ENCODE measurements at regions not wholly inside any gene's neighbourhood (a gene's known extent, or its start where the extent isn't known, plus 50 kb on each side); places are given as distances from the start of the nearest gene placed in this dataset.
"Not testable (repeated sequence)": the region's sequence is repeated elsewhere in the genome, so short reads cannot be mapped to it uniquely, and the experiment has no call there.

DNA sequence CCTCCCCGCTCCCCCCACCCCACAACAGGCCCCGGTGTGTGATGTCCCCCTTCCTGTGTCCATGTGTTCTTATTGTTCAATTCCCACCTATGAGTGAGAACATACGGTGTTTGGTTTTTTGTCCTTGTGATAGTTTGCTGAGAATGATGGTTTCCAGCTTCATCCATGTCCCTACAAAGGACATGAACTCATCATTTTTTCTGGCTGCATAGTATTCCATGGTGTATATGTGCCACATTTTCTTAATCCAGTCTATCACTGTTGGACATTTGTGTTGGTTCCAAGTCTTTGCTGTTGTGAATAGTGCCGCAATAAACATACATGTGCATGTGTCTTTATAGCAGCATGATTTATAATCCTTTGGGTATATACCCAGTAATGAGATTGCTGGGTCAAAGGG is 104.3 kb downstream of the MTPN start:
- H3K4me1 ChIP-seq (ENCODE audit: control insufficient read depth in 2 of 2, insufficient read depth in 2 of 2, low read length in 2 of 2); H3K4me3 ChIP-seq (ENCODE audit: low read length in 2 of 2); H3K27me3 ChIP-seq (ENCODE audit: control insufficient read depth in 2 of 2, insufficient read depth in 1 of 2, low read length in 1 of 2); H3K9me3 ChIP-seq (ENCODE audit: control insufficient read depth in 2 of 2, insufficient read depth in 1 of 2, low read length in 1 of 2); DNase-seq (ENCODE audit: low read depth in 6 of 9, low spot score in 9 of 9); H3K36me3 ChIP-seq (ENCODE audit: control insufficient read depth in 2 of 2, insufficient read depth in 2 of 2, low read length in 1 of 2); H3K27ac ChIP-seq (ENCODE audit: low read depth in 1 of 2, low read length in 1 of 2): not testable (repeated sequence)
- WGBS: 95% methylated on average over 4 of the region's 4 CpGs

DNA sequence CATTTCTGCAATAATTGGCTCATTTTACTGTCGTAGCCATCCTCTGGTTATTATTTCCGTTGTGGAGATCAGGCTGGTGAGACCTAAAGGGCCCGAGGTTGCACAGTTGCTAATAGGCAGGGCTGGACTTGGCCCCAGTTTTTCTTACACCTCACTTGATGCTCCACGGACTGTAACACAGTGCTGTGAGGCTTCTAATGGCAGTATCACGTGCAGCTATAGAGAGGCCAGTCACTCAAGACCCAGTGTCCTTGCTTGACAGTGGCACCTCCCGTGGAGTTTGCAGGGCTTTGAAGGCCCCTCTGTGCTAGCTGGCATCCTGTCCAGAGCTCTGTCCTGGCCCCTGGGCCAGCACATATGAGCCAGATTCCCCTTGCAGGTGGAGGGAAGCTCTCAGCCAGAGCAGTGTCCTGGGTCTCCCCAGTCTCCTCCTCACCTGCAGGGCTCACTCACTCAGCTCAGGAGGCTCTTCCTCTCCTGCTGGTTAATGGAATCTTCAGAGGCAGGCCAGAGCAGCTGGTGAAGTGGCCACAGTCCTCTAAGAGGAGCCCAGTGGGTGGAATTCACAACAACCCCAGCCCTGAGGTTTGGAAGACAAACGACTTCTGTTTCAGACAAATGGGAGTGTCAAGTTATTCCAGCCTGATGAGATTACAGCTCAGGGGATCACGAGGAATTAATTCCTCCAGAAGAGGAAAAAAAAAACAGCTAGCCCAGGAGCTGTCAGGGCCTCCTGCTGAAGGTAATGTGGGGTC is 114.2 kb upstream of the FAM180A start:
- H3K27ac ChIP-seq (ENCODE audit: low read depth in 1 of 2, low read length in 1 of 2): no peak overlapping the region
- no peaks in the 10 kb centered on the region for H3K27me3 ChIP-seq (ENCODE audit: control insufficient read depth in 2 of 2, insufficient read depth in 1 of 2, low read length in 1 of 2)
- peaks cover 0 to 16% of the 10 kb centered on the region in 2 donors for H3K9me3 ChIP-seq (ENCODE audit: control insufficient read depth in 2 of 2, insufficient read depth in 1 of 2, low read length in 1 of 2)
- H3K4me1 ChIP-seq (ENCODE audit: control insufficient read depth in 2 of 2, insufficient read depth in 2 of 2, low read length in 2 of 2): peaks cover 0 to 6% of the 10 kb centered on the region in 2 donors
- H3K4me3 ChIP-seq (ENCODE audit: low read length in 2 of 2): no peak overlapping the region
- H3K36me3 ChIP-seq (ENCODE audit: control insufficient read depth in 2 of 2, insufficient read depth in 2 of 2, low read length in 1 of 2): no peaks in the 10 kb centered on the region
- no peak for DNase-seq (ENCODE audit: low read depth in 6 of 9, low spot score in 9 of 9)
- 77% methylated on average over 8 of the region's 8 CpGs for WGBS

DNA sequence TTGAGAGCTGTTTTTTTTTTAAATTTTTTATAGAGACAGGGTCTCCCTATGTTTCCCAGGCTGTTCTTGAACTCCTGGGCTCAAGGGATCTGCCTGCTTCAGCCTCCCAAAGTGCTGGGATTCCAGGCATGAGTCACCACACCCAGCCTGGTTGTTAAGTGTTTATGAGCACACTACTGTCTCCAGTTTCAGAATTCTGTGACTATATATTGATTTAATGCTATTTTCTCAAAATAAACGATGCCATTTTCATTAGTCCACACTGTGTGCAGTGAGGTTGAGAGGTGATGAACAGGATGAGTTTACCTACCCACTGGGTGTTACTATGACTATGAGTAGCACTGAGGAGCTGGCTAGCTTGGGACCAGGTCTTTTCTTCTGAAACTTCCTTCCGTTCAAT is 110.9 kb upstream of the FAM180A start:
- H3K36me3 ChIP-seq (ENCODE audit: control insufficient read depth in 2 of 2, insufficient read depth in 2 of 2, low read length in 1 of 2): no peaks in the 10 kb centered on the region
- no peaks in the 10 kb centered on the region for H3K27me3 ChIP-seq (ENCODE audit: control insufficient read depth in 2 of 2, insufficient read depth in 1 of 2, low read length in 1 of 2)
- H3K4me3 ChIP-seq (ENCODE audit: low read length in 2 of 2): no peak overlapping the region
- no peak for DNase-seq (ENCODE audit: low read depth in 6 of 9, low spot score in 9 of 9)
- WGBS: 93% methylated on average over 2 of the region's 2 CpGs
- H3K4me1 ChIP-seq (ENCODE audit: control insufficient read depth in 2 of 2, insufficient read depth in 2 of 2, low read length in 2 of 2): no peaks in the 10 kb centered on the region
- peaks cover 0 to 23% of the 10 kb centered on the region in 2 donors for H3K9me3 ChIP-seq (ENCODE audit: control insufficient read depth in 2 of 2, insufficient read depth in 1 of 2, low read length in 1 of 2)
- H3K27ac ChIP-seq (ENCODE audit: low read depth in 1 of 2, low read length in 1 of 2): no peak overlapping the region

DNA sequence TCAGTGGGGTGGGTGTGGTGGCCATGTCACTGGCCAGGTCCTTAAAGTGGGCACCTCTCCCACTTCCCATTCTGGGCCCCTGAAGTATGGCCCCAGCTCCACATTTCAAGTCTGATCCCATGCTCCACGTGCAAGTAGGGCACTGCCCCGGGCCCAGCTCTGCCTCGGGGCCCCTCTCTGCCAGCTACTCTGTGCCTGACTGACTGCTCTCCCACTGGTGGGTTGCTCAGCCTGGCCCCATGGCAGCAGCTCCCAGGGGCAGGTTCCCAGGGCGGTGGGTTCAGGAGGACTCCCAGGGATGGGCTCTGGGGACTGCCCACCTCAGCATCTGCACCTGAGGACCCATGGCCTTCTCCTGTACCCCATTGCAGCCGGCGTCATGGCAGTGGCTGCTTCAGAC is 110.2 kb upstream of the FAM180A start:
- 98% methylated on average over 6 of the region's 6 CpGs for WGBS
- Histone ChIP-seq H3K36me3 (ENCODE audit: control insufficient read depth in 2 of 2, insufficient read depth in 2 of 2, low read length in 1 of 2) (no peaks in the 10 kb centered on the region), H3K9me3 (ENCODE audit: control insufficient read depth in 2 of 2, insufficient read depth in 1 of 2, low read length in 1 of 2) (peaks cover 0 to 23% of the 10 kb centered on the region in 2 donors), H3K4me3 (ENCODE audit: low read length in 2 of 2) (no peak overlapping the region), H3K27me3 (ENCODE audit: control insufficient read depth in 2 of 2, insufficient read depth in 1 of 2, low read length in 1 of 2) (no peaks in the 10 kb centered on the region), H3K4me1 (ENCODE audit: control insufficient read depth in 2 of 2, insufficient read depth in 2 of 2, low read length in 2 of 2) (no peaks in the 10 kb centered on the region), H3K27ac (ENCODE audit: low read depth in 1 of 2, low read length in 1 of 2) (no peak overlapping the region)
- no peak for DNase-seq (ENCODE audit: low read depth in 6 of 9, low spot score in 9 of 9)

DNA sequence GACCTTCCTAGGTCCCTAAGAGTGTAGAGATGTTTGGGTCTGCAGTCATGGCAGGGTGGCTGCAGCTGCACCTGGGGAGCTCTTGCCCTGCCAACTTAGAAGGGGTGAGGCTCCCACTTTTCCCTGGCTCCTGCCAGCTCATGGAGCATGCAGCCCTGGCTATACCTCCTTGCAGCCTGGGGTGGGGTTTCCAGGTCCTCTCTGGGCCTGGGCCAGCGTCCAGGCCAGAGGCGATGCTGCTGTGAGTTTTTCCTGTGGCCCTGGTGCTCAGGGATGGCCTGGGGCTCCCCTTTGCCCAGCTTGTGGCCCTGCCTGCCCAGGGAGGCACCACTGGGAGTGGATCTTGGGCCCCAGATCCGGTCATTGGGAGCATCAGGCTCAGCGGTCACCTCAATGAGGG is 109.8 kb upstream of the FAM180A start:
- Histone ChIP-seq H3K36me3 (ENCODE audit: control insufficient read depth in 2 of 2, insufficient read depth in 2 of 2, low read length in 1 of 2) (no peaks in the 10 kb centered on the region), H3K4me1 (ENCODE audit: control insufficient read depth in 2 of 2, insufficient read depth in 2 of 2, low read length in 2 of 2) (no peaks in the 10 kb centered on the region), H3K9me3 (ENCODE audit: control insufficient read depth in 2 of 2, insufficient read depth in 1 of 2, low read length in 1 of 2) (peaks cover 0 to 23% of the 10 kb centered on the region in 2 donors), H3K27me3 (ENCODE audit: control insufficient read depth in 2 of 2, insufficient read depth in 1 of 2, low read length in 1 of 2) (no peaks in the 10 kb centered on the region), H3K4me3 (ENCODE audit: low read length in 2 of 2) (no peak overlapping the region), H3K27ac (ENCODE audit: low read depth in 1 of 2, low read length in 1 of 2) (no peak overlapping the region)
- WGBS: 94% methylated on average over 4 of the region's 4 CpGs
- no peak for DNase-seq (ENCODE audit: low read depth in 6 of 9, low spot score in 9 of 9)

DNA sequence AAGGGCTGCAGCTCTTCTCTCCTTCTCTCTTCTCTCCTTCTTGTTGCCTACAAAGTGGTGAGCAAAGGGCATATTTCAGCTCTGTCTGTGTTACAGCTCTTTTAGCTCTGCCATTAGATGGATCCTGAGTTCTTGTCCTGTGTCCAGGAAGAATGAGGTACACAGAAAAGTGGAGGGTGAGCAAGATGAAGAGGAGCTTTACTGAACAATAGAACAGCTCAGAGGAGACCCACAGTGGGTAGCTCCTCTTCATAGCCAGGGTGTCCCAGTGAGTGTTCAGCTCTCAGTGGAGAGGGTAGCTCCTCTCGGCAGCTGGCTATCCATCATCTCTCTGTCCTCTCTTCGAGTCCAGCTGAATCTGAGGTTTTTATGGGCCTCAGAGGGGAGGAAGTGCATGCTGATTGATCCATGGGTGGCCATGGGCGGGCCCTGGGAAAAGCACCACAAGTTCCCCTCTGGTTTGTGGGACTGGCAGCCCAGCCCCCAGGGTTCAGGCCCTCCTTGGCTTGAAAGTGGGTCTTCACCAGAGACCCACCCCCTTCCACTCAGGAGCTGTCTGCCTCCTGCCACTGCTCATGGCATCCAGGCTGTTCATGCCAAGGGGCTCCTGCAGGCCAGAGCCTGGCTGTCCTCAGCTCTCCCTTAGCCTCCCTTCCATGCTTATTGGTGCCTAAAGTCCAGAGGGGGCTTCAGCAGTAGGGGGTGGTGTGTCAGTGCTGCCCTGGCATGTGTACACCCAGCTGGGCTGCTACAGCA is 109.1 kb upstream of the FAM180A start:
- WGBS: 89% methylated on average over 3 of the region's 3 CpGs
- no peak for DNase-seq (ENCODE audit: low read depth in 6 of 9, low spot score in 9 of 9)
- no peaks in the 10 kb centered on the region for H3K36me3 ChIP-seq (ENCODE audit: control insufficient read depth in 2 of 2, insufficient read depth in 2 of 2, low read length in 1 of 2)

DNA sequence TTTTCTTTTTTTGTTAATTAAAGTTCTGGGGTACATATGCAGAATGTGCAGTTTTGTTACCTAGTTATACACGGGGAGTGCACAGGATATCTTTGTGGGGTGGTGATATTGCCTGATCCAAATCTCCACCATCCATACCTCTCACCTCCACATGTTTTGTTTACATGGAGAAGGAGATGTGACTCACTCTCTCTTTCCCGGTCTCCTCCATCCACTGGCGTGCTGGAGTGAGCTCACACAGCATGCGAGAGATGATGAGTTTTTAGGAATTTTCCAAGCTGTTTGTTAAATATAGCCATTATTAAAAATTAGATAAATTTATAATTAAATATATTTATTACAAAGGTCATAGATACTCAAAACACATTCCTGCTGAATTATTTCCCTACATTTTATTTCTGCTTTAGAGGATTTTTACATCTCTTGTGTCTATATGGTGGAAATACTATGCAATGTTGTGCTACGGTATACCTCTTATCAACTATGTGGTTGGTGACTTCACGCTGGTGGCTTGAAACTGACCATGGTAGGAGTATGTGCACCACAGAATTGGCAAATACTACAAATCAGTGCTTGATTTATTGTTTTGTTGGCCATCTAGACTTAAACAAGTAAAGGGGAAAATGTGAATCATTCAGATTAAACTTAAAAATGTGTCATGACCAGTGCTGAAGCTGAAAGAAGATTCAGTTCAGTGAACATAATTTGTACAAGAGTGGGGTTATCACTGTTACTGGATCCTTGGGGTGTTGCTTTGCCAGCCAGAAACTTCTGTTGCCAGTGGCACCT is 107.9 kb upstream of the FAM180A start:
- WGBS: 80% methylated on average over 6 of the region's 6 CpGs
- Histone ChIP-seq H3K4me3 (ENCODE audit: low read length in 2 of 2) (no peak overlapping the region), H3K36me3 (ENCODE audit: control insufficient read depth in 2 of 2, insufficient read depth in 2 of 2, low read length in 1 of 2) (no peaks in the 10 kb centered on the region), H3K27me3 (ENCODE audit: control insufficient read depth in 2 of 2, insufficient read depth in 1 of 2, low read length in 1 of 2) (no peaks in the 10 kb centered on the region), H3K27ac (ENCODE audit: low read depth in 1 of 2, low read length in 1 of 2) (no peak overlapping the region), H3K4me1 (ENCODE audit: control insufficient read depth in 2 of 2, insufficient read depth in 2 of 2, low read length in 2 of 2) (no peaks in the 10 kb centered on the region), H3K9me3 (ENCODE audit: control insufficient read depth in 2 of 2, insufficient read depth in 1 of 2, low read length in 1 of 2) (peaks cover 0 to 21% of the 10 kb centered on the region in 2 donors)
- DNase-seq (ENCODE audit: low read depth in 6 of 9, low spot score in 9 of 9): no peak

More for the DNA sequence above, 109.1 kb upstream of the FAM180A start:
- H3K27ac ChIP-seq (ENCODE audit: low read depth in 1 of 2, low read length in 1 of 2): no peak overlapping the region
- H3K4me1 ChIP-seq (ENCODE audit: control insufficient read depth in 2 of 2, insufficient read depth in 2 of 2, low read length in 2 of 2): no peaks in the 10 kb centered on the region
- peaks cover 0 to 23% of the 10 kb centered on the region in 2 donors for H3K9me3 ChIP-seq (ENCODE audit: control insufficient read depth in 2 of 2, insufficient read depth in 1 of 2, low read length in 1 of 2)
- H3K4me3 ChIP-seq (ENCODE audit: low read length in 2 of 2): no peak overlapping the region
- H3K27me3 ChIP-seq (ENCODE audit: control insufficient read depth in 2 of 2, insufficient read depth in 1 of 2, low read length in 1 of 2): no peaks in the 10 kb centered on the region

DNA sequence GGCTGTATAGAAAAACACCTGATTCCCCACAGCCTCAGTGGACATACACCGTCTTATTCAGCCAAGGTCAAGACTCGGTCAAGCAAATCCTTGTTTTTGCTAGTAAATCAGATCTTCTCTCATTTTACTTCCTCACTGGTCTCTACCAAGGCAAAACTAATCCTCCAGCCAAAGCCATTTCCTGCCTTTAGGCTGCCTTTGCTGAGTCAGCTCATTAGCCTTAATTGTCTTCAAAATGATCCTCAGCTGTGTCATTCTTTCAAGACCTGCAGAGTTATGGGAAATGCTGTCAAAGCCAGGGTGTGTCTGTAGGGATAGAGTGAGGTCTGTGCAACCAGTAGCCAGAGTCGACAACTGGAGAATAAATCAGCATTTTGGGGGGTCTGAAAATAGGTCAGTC is 107.2 kb upstream of the FAM180A start:
- H3K27ac ChIP-seq (ENCODE audit: low read depth in 1 of 2, low read length in 1 of 2): no peak overlapping the region
- DNase-seq (ENCODE audit: low read depth in 6 of 9, low spot score in 9 of 9): no peak

DNA sequence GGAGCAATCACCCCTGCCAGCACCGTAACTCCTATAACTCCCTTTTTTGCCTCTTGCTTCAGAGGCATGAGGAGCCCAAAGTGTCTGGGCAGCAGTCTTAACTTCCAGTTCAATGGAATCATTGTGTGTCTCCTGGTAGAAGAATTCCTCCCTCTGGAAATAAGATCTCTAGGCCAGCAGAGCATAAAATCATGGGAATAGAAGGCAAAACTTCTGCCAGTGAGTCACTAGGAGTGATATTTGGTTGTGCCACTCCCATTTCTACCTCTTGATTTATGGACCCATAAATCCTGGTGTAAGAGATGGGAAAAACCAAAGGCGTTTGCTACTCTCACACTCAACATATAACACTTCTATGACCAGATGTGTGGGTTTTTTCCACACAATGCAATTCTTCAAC is 104.9 kb upstream of the FAM180A start:
- 97% methylated on average over 2 of the region's 2 CpGs for WGBS
- no peaks in the 10 kb centered on the region for H3K4me1 ChIP-seq (ENCODE audit: control insufficient read depth in 2 of 2, insufficient read depth in 2 of 2, low read length in 2 of 2)
- H3K4me3 ChIP-seq (ENCODE audit: low read length in 2 of 2): no peak overlapping the region
- H3K9me3 ChIP-seq (ENCODE audit: control insufficient read depth in 2 of 2, insufficient read depth in 1 of 2, low read length in 1 of 2): peaks cover 0 to 14% of the 10 kb centered on the region in 2 donors
- H3K27me3 ChIP-seq (ENCODE audit: control insufficient read depth in 2 of 2, insufficient read depth in 1 of 2, low read length in 1 of 2): no peaks in the 10 kb centered on the region
- no peak overlapping the region for H3K27ac ChIP-seq (ENCODE audit: low read depth in 1 of 2, low read length in 1 of 2)
- DNase-seq (ENCODE audit: low read depth in 6 of 9, low spot score in 9 of 9): no peak
- no peaks in the 10 kb centered on the region for H3K36me3 ChIP-seq (ENCODE audit: control insufficient read depth in 2 of 2, insufficient read depth in 2 of 2, low read length in 1 of 2)

More for the DNA sequence above, 107.2 kb upstream of the FAM180A start:
- no peaks in the 10 kb centered on the region for H3K27me3 ChIP-seq (ENCODE audit: control insufficient read depth in 2 of 2, insufficient read depth in 1 of 2, low read length in 1 of 2)
- WGBS: 56% methylated on average over 3 of the region's 3 CpGs
- H3K36me3 ChIP-seq (ENCODE audit: control insufficient read depth in 2 of 2, insufficient read depth in 2 of 2, low read length in 1 of 2): no peaks in the 10 kb centered on the region
- H3K4me1 ChIP-seq (ENCODE audit: control insufficient read depth in 2 of 2, insufficient read depth in 2 of 2, low read length in 2 of 2): no peaks in the 10 kb centered on the region
- H3K9me3 ChIP-seq (ENCODE audit: control insufficient read depth in 2 of 2, insufficient read depth in 1 of 2, low read length in 1 of 2): peaks cover 0 to 19% of the 10 kb centered on the region in 2 donors
- H3K4me3 ChIP-seq (ENCODE audit: low read length in 2 of 2): no peak overlapping the region
